Glomerular visceral epithelial cell (primary cell): ENCODE measurements at regions not wholly inside any gene's neighbourhood (a gene's known extent, or its start where the extent isn't known, plus 50 kb on each side); places are given as distances from the start of the nearest gene placed in this dataset.

ENCODE experiments used
- DNase-seq: peaks from one replicate; pipeline ENCODE4 v3.0.0-alpha.2; 2016; ENCODE audit errors: extremely low spot score

DNA sequence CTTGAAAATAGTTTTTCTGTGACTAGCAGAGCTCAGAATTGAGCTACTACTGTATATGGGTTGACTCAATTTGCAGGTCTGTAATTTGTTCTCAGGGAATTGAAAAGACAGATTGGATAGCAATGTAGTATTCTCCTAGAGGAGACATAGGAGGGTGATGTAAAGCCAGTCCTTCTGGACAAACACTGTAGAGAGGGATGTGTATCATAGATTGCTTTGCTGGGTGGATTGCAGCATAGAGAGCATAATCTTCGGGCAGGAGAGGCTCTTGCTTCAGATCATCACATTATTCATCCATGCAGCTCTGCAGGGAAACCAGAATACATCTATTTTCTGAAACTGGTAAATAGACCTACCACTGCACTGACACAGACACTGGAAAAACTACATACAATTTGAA, 1110.5 kb downstream of the RAPGEF2 start:
- no peak for DNase-seq

DNA sequence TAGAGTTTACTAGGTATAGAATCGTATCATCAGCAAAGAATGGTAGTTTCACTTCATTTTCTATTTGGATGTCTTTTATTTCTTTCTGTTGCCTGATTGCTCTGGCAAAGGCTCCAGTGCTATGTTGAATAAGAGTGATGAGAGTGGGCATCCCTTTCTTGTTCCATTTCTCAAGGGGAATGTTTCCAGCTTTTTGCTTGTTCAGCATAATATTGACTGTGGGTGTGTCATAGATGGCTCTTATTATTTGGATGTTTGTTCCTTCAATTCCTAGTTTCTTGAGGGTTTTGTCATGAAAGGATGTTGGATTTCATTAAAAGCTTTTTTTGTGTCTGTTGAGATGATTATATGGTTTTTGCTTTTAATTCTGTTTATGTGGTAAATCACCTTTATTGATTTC, 1114.5 kb downstream of the RAPGEF2 start:
- no peak for DNase-seq

DNA sequence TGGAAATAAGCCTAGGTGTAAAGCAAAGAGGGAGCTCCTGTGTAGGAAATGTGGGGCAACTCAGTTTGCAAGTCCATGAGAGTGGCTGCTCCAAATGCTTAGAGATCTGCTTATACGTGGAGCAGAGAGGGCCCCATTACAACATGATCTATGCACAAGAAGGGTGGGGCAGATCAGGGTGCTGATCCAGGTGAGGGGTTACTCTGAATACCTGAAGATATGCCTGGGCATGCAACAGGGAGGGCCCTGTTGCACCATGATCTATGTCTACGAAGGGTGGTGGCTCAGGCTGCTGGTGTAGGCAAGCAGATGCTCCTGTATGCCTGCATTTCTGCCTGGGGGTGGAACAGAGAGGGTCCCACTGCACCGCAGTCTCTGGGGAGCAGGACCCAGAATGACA, 1121.2 kb downstream of the RAPGEF2 start:
- DNase-seq: no peak

DNA sequence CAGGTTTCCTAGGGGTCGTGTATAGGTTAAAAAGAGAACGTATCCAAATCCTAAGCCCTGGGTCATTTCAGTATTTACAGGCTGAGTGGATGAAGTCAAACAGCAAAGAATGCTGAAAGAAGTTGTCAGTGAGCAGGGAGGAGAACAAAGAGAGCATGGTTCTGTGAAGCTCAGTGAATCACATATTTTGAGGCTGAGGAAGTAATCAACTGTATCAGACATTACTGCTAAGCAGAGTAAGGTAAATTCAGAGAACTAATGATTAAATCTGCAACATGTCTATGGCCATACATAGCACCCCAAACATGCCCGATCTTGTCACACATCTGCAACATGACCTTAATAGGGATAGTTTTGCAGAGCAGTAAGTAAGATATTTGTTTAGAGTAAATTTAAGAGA, 1130.3 kb downstream of the RAPGEF2 start:
- DNase-seq: no peak

DNA sequence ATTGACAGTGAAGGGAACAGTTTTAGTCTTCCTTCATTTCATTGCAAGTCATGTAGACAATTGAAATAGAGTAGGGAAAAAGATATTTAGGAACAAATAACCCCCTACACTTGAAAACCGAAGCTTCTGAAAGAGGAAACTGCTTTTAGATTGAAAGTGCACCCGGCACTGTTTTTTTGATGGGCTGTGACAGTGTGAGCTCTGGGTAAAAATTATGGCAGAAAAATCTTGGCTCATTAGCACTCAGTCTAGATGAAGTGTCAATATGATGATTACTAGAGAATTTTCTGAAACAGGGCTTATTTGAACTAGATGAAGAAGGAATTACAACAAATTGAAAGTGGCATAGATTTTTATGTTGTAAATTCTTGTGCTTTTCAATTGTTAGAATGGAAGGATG, 1132.4 kb downstream of the RAPGEF2 start:
- no peak for DNase-seq

DNA sequence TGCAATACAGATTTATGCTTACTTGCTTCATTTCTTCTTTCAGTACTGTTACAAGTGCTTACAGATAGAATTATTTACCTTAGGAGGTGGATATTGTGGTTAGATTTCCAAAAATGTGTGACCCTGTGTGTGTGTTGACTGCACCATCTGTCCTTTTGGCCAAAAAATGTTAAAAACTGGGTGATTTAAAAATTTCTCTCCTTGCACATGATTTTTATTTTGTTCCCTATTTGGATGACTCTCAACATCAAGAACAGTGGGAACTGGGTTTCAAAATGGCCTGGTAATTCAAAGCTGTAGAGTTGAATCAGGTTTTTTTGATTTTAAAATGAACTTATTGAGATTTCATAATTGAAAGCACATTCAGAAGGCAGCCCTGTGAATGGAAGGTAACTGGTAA, 1132.9 kb downstream of the RAPGEF2 start:
- DNase-seq: no peak

DNA sequence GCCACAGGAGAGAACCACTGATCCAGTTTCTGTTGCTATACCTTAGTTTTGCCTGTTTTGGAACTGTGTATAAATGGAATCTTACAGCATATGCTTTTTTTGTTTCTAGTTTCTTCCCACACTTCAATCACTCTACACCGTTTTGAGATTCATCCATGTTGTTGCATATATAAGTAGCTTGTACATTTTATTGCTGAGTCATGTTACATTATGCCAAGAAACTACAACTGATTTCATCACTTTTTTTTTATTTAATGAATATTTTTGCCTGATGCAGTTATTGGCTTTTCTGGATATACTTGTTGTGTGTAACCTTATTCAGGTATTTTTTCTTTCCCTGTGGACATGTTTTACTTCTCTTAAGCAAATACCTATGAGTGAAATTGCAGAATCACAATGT, 1135.9 kb downstream of the RAPGEF2 start:
- DNase-seq: no peak

DNA sequence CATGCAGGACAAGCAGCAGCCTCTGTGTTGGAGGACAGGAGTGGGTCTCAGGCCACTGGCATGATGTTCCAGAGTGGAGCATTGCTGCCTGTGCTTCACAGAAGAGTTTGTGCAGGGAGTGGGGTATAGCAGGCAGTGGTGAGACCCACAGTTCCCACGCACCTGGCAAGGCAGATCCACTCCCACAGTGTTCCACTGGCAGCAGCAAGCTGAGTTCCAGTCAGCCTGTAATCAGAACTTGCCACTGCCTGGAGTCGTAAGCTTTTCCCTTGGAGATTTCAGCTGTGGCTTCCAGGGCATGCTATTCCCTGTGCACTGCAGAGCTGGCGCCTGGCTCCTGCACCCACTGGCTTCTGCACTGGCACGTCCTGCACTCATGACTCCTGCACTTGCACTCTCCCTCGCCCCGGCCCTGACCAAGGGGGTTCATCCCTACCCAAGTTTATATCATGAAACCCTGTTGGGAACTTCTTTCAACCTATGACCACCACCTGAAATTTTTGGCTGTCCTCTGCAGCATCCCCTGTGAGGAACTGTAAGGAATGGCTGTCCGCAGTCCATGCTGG, 1144.3 kb downstream of the RAPGEF2 start:
- DNase-seq: no peak

DNA sequence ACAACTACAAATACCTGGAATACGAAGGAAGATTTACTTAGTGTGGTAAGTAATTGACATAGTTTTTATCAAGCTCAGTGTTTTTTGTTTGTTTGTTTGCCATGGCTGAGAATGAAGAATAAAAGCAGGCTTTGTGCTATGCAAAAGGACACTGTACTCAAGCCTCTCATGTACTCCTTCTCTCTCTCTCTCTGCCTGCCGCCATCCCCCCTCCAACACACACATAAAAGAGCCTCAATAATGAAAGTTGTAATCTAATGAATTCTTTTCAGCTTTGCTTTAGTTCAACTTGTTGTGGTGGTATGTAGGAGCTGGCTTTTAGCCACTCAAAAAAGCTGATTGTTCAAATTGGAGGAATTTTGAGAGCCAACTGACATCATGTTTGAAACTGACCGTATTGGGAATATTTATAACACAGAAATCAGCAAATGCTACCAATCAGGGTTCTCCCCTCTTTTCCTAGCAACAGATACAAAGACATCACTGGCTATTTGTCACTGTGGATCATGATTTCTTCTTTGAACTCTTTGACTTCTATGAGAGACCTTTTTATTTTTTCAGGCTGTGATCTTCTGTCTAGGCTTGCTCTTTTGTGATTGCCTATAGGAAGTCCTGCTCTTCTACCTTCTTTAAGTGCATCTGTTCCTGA, 1148.8 kb downstream of the RAPGEF2 start:
- no peak for DNase-seq

DNA sequence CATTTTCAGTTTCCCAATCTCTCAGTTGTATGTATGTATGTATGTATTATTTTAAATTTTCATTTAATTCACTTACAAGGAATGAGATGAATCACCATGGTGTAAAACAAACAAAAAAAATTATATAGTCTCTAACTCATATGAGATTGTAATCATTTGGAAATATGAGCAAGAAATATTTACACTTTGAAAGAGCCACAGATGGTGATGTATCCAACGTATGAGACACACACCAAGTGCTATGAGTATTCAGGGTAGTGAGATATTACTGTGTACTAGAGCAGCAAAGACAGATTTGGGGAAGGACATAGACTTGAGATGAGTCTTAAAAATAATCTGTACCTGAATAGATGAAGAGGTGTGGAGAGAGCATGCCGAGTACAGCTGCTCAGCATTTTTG, 1154.4 kb downstream of the RAPGEF2 start:
- no peak for DNase-seq

DNA sequence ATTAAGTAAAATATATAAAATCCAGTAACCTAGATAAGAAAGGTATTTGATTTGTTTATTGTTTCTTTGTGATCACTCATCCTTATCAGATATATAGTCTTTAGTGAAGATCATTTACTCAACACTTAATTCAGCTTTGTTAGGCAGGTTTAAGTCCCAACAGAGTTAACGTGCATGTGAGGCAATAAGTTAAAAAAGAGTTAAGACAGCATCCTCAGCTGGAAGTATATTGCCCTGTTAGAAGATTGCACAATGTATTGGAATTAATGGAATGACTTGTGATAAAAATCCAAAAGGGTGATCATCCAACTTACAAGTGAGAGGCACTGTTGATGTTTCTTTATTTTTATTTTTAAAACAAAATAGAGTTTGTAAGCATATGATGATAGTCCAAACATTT, 1162.1 kb downstream of the RAPGEF2 start:
- no peak for DNase-seq

DNA sequence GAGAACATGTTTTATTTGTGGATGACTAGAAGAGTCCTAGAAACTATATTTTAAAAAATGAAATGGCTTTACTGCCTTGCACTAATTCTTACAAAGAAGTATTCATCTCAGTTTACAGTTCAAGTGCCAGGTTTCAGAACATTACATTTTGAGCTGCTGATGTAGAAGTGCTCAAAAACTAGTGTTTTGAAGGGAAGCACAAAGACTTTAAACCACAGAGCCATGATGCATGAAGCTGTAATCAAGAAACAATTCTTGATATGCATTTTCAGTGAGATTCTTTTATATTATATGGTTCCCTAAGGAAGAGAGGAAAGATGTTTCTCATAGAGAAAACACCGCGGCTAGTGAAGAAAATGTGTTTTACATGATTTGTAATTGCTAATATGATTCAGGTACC, 1163.0 kb downstream of the RAPGEF2 start:
- no peak for DNase-seq

DNA sequence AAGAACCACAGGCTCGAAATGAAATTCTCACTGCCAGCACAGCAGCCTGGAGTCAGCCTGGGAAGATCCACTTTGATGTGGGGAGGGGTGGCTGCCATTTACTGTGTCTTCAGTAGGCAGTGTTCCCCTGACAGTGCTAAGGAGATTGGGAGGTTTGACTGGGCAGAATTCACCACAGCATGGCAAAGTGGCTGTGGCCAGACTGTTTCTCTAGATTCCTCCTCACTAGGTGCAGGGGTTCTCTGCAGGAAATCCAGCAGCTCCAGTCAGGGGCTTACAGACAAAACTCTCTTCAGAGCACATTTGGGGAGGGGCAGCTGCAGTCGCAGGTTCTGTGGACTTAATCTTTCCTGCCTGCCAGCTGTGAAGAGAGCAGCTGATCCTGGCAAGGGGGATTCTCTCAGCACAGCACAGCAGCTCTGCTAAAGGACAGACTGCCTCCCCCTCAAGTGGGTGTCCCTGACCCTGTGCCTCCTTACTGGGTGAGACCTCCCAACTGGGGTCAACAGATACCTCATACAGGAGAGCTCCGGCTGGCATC, 1174.0 kb downstream of the RAPGEF2 start:
- DNase-seq: no peak

DNA sequence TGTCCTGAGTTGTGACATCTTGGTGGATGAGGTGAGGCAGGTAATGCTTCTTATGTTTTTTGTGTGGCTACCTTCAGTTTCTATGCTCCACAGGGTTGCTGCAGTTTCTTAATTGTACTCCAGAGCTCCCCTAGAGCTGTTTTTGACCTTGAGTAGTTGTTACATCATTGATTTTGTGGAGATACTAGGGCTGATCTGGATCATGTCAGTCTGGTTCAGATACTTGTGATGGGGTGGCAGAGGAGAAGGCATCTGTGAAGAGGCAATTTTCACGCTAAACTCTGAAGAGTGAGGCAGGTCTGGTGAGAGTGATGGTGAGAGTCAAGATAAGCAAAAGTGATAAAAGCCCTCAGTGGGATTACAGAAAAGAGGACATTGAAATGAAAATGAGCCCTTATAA, 1180.2 kb downstream of the RAPGEF2 start:
- DNase-seq: no peak

DNA sequence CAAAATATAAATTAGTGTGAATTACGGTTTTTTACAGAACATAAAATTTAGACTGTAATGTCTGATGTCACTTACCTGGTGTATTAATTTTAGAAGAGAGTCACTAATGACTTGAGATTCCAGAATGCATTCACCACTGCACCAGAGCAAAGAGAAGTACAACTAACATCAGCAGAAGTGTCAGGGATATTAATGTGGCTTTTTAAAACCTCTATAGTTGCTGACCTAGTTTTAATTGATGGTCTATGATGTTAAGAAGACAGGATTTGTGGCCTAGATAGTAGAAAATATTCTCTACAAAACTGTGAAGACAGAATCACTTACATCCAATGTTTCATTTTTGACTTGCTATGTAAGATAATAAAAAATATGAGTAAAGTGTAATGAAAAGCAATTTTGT, 1181.6 kb downstream of the RAPGEF2 start:
- no peak for DNase-seq

DNA sequence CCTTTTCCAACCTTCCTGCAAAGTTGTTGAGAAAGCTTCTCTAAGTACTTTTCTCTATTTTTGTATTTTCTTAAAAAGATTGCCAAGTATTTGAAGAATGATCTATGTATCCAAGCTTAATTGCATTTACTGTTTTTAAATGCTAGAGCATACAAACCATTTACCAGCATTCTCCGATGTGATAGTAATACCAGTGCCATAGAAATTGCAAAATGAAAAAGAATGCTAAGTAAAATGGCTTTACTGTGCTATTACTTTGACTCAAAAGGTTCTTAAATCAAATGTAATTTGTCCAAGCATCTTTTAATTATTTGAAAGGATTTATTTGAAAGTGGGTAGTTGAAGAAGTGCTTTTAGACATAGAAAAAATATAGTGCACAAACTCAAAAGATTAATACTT, 1183.2 kb downstream of the RAPGEF2 start:
- no peak for DNase-seq

DNA sequence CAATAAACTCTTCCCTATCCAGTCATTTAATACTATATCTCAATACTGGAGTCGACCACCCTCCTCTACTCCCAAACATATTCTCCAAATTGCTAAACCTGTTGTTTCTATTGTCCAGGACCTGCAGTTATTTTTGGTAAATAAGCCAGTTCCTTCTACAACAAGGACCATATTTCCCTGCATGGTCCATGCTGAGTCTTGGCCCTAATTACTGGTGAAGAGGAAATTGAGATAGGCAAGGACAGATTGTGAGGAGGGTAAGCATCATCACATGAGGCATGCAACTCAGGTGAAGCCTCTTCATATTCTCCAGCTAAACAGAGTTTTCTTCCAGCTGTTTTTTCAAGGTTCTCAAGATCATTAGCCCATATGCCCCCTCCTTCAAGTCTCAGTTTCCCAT, 1193.6 kb downstream of the RAPGEF2 start:
- DNase-seq: no peak

DNA sequence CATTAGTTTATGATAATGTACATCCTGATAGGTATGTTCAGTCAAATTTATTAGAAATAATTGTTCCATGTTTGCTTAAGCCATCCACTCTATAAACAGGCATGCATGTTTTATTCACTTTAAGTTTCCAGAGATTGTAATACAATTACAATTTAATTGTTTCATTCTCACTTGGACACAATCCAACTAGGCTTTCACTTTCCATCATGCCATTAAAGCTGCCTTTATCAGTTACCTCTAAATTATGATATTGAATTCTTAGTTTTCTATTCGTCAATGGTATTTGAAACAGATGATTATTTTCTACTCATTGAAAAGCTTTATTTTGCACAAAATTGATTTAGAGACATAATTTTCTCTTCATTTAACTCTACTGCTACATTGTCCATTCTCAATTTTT, 1196.3 kb downstream of the RAPGEF2 start:
- DNase-seq: no peak

DNA sequence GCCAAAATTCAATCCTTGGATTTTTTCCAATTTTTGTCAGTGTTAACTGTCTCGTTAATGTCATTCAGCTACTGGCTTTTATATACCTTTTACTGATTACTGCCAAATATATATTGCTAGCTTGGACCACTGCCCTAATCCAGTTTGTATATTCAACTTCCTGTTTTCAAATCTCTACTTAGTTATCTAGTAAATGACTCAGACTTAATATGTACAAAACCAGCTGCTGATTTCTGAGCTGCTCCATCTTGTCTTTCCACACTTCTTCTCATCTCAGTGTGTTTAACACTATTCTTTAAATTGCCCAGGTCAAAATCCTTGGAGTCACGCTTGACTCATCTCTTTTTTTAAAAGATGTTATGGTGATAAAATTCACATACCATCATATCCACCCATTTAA, 1196.7 kb downstream of the RAPGEF2 start:
- DNase-seq: no peak

DNA sequence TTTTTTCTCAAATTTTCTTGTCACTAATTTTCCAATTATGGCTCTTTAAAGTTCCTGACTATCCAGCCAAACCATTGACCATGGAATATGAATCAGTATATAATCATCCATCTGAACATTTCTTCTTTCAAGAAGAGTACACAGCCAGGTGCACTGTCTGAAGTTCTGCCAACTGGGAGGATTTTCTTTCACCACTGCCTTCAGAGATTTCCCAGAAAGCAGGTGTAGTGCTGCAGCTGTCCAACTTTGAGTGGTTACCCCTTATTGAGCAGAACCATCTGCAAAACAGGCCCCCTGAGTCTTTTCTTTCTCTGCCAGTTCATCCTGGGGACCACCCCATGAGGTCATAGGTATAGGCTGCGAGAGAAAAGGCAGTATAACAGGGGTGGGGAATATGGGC, 1213.2 kb downstream of the RAPGEF2 start:
- no peak for DNase-seq

DNA sequence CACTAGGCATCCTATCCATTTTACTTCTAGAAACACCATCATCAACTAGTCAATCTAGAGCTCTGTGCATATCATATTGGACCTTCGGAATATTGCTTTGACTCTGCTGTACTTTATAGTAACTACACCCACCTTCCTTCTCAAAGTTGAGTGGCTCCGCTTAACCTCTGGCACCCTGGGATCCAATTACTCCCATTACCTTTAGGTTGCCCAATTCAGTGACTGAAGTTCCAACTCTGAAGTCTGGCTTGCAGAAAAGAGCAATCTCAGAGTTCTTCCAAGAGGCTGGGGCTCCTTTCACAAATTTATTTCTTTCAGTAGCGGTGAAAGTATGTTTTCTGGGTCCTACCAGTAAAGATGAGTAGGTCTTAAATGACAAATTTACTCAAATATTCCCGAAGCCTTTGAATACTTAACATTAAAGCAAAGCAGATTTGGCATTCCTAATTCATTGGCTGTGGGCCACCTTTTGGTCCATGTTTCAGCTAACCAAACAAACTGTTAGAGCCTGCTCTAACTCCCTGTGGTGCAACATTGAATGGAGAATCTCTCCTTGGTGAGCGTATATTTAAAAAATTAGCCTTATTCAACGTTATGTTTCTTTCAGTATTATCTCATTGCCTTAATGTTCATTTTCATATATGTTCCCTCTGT, 1215.8 kb downstream of the RAPGEF2 start:
- DNase-seq: no peak

DNA sequence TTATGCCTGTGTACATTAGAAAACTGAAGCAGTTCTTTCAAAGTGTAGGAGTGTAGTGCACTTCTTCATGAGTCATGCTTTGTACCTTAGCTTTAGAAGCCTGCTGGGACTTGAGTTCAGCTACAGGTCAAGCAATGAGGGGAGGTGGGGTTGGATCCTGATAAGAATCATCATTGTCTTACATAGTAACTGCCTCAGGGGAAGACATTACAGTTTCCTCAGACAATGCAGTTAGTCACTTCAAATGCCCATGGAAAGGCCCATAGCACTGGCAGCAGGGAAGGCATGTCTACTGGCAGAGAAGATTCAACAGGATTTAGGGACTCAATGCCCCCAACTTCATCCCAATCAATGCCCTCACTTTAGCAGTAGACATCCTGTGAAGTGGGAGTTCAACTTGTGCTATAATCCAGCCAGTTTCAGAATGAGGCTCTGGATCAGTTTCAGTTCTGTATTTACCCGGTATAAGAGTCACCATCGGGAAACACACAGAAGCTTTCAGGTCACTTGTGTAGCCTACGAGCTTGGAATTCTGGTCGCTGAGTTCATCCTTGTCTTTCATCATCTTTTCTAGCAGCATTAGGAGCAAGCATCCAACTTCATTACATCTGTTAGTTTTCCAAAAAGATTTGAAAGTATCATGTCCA, 1216.5 kb downstream of the RAPGEF2 start:
- DNase-seq: peak; percentile 25

DNA sequence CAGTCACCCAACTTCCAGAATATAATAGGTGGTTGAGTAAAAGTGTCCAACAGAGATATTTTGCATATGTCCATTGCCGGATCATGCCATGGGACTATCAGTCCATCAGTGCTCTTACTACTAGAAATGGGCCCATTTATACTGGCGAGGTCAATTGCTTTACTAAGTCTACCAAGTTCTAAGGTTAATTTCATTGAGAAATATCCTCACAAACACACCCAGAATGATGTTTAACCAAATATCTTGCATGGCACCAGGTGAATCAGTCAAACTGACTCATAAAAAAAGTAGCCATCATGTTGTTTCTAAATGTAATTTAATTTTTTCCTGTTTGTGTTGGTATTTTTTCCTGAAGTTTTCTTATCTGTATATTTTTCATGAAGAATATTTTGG, 1217.0 kb downstream of the RAPGEF2 start:
- DNase-seq: no peak
